ENCODE measurements at regions not wholly inside any gene's neighbourhood (a gene's known extent, or its start where the extent isn't known, plus 50 kb on each side); places are given as distances from the start of the nearest gene placed in this dataset.

GRCh38 chr1:203926025-203926540 is 64.7 kb downstream of the SNRPE start:
- no peaks in the 10 kb centered on the region for H3K36me3 Mint-ChIP-seq (ENCODE audit: low read depth)
- peaks cover 3% of the 10 kb centered on the region for H3K9me3 Mint-ChIP-seq
- H3K36me3 ChIP-seq (ENCODE audit: control insufficient read depth, insufficient read depth, low read length), result no peaks in the 10 kb centered on the region
- no peak overlapping the region for H3K27ac Mint-ChIP-seq
- DNase-seq, result no peak
- H3K27me3 Mint-ChIP-seq (ENCODE audit: insufficient read depth), result no peaks in the 10 kb centered on the region
- H3K9me3 ChIP-seq (ENCODE audit: control insufficient read depth, low read length), result no peaks in the 10 kb centered on the region
- H3K27ac ChIP-seq (ENCODE audit: low read depth, low read length), result no peak overlapping the region
- no peak for TF ChIP-seq CTCF (conservative IDR thresholded peaks at IDR 0.05)
- H3K4me3 Mint-ChIP-seq, result no peak overlapping the region
- no peaks in the 10 kb centered on the region for H3K27me3 ChIP-seq (ENCODE audit: control insufficient read depth, insufficient read depth, low read length, poor library complexity, severe bottlenecking)
- no peaks in the 10 kb centered on the region for H3K4me1 ChIP-seq (ENCODE audit: control insufficient read depth, insufficient read depth, low read length)
- no peak overlapping the region for H3K9ac ChIP-seq (ENCODE audit: extremely low read depth, low read length, poor library complexity, severe bottlenecking)
- WGBS, 2 experiments (ENCODE audit: insufficient coverage in 1 of 2, insufficient read length in 1 of 2), result 92 to 93% methylated on average over 5 to 6 of the region's 6 CpGs
- no peak overlapping the region for H3K4me3 ChIP-seq (ENCODE audit: low read length)
- no peaks in the 10 kb centered on the region for H3K4me1 Mint-ChIP-seq

GRCh38 chr1:203929741-203930309 is 68.4 kb downstream of the SNRPE start:
- Mint-ChIP-seq H3K27ac (no peak overlapping the region), H3K4me3 (no peak overlapping the region), H3K4me1 (no peaks in the 10 kb centered on the region), H3K27me3 (ENCODE audit: insufficient read depth) (no peaks in the 10 kb centered on the region), H3K9me3 (no peaks in the 10 kb centered on the region), H3K36me3 (ENCODE audit: low read depth) (no peaks in the 10 kb centered on the region)
- DNase-seq, result no peak
- no peak overlapping the region for H3K4me3 ChIP-seq (ENCODE audit: low read length)
- no peak overlapping the region for H3K9ac ChIP-seq (ENCODE audit: extremely low read depth, low read length, poor library complexity, severe bottlenecking)
- H3K9me3 ChIP-seq (ENCODE audit: control insufficient read depth, low read length), result no peaks in the 10 kb centered on the region
- WGBS, 2 experiments (ENCODE audit: insufficient coverage in 1 of 2, insufficient read length in 1 of 2), result 85 to 88% methylated on average over 3 to 4 of the region's 4 CpGs
- H3K4me1 ChIP-seq (ENCODE audit: control insufficient read depth, insufficient read depth, low read length), result no peaks in the 10 kb centered on the region
- no peaks in the 10 kb centered on the region for H3K27me3 ChIP-seq (ENCODE audit: control insufficient read depth, insufficient read depth, low read length, poor library complexity, severe bottlenecking)
- H3K27ac ChIP-seq (ENCODE audit: low read depth, low read length), result no peak overlapping the region
- no peaks in the 10 kb centered on the region for H3K36me3 ChIP-seq (ENCODE audit: control insufficient read depth, insufficient read depth, low read length)
- TF ChIP-seq CTCF (conservative IDR thresholded peaks at IDR 0.05), result no peak

GRCh38 chr1:203930342-203930741 is 68.9 kb downstream of the SNRPE start:
- Mint-ChIP-seq H3K27ac (no peak overlapping the region), H3K27me3 (ENCODE audit: insufficient read depth) (no peaks in the 10 kb centered on the region), H3K4me1 (no peaks in the 10 kb centered on the region), H3K36me3 (ENCODE audit: low read depth) (no peaks in the 10 kb centered on the region), H3K9me3 (no peaks in the 10 kb centered on the region), H3K4me3 (no peak overlapping the region)
- Histone ChIP-seq H3K27me3 (ENCODE audit: control insufficient read depth, insufficient read depth, low read length, poor library complexity, severe bottlenecking) (no peaks in the 10 kb centered on the region), H3K27ac (ENCODE audit: low read depth, low read length) (no peak overlapping the region), H3K4me3 (ENCODE audit: low read length) (no peak overlapping the region), H3K36me3 (ENCODE audit: control insufficient read depth, insufficient read depth, low read length) (no peaks in the 10 kb centered on the region), H3K9ac (ENCODE audit: extremely low read depth, low read length, poor library complexity, severe bottlenecking) (no peak overlapping the region), H3K4me1 (ENCODE audit: control insufficient read depth, insufficient read depth, low read length) (no peaks in the 10 kb centered on the region), H3K9me3 (ENCODE audit: control insufficient read depth, low read length) (no peaks in the 10 kb centered on the region)
- WGBS, 2 experiments (ENCODE audit: insufficient coverage in 1 of 2, insufficient read length in 1 of 2), result 89 to 100% methylated on average over 1 to 2 of the region's 3 CpGs
- TF ChIP-seq CTCF (conservative IDR thresholded peaks at IDR 0.05), result no peak
- DNase-seq, result no peak
